AG04449 (cell line): ENCODE measurements at regions not wholly inside any gene's neighbourhood (a gene's known extent, or its start where the extent isn't known, plus 50 kb on each side); places are given as distances from the start of the nearest gene placed in this dataset.

Source experiments
- CTCF ChIA-PET: fragments of 350-600 bp; formaldehyde crosslinking; extraction: SDS; loops from one replicate; lab custom pipeline; 2021; ENCODE audit warnings: antibody characterized with exemption; lab: Yijun Ruan, JAX
- POLR2A ChIA-PET: fragments of 400-600, 350-600 bp; formaldehyde crosslinking; extraction: SDS; loops from one replicate; lab custom pipeline; 2020; ENCODE audit warnings: antibody characterized with exemption, inconsistent platforms; lab: Yijun Ruan, JAX
- DNase-seq: peaks from one replicate; pipeline ENCODE4 v3.0.0-alpha.2; 2010; ENCODE audit warnings: low read depth, low spot score
- H3K4me3 ChIP-seq: 2 replicates; pipeline ENCODE4 v1.5.1; 2011; ENCODE audit warnings: low read depth, mild to moderate bottlenecking, control low read depth, low read length
- TF ChIP-seq, protein P1 (sequence below): IDR thresholded peaks from one replicate; pipeline ENCODE4 v1.5.1; 2011; ENCODE audit warnings: mild to moderate bottlenecking, moderate library complexity, low read length, control low read depth, inconsistent platforms; ENCODE audit not compliant: insufficient read depth; ENCODE audit errors: missing control alignments

DNA sequence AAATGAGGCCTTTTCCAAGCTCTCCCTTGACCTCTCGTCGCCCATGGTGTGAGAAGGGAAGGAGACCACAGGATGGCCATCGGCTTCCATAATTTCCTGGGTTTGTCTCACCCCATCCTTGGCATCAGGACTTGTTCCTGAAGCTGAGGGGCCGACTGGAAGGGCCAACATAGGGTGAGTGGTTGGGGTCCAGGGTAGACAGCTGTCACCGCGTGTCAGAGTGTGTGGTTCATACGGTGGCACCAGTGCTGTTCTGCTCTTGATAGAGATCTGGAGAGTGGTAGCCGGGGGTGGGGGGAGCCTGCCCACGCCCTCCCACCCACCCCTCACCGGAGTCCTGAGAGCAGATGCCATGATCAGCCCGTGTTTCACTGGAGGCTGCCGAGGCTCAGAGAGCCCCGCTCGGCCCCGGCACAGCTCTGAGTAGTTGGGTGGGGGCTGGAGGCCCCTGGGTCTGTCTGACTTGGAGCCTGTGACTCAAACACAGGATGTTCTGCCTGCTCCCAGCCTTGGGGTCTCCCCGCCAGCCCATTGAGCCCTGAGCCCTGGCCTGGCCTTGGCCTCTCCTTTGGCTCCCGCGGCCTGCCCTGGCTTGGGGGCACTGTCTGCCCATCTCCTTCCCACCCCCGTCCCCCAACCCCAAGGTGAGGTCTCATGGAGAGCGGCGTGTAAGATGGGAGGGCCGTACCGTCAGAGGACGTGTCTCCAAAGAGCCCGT lies 53.1 kb upstream of the IER5L start:
- ChIA-PET CTCF (no interaction called here), POLR2A (no interaction called here)
- TF ChIP-seq, protein P1, sequence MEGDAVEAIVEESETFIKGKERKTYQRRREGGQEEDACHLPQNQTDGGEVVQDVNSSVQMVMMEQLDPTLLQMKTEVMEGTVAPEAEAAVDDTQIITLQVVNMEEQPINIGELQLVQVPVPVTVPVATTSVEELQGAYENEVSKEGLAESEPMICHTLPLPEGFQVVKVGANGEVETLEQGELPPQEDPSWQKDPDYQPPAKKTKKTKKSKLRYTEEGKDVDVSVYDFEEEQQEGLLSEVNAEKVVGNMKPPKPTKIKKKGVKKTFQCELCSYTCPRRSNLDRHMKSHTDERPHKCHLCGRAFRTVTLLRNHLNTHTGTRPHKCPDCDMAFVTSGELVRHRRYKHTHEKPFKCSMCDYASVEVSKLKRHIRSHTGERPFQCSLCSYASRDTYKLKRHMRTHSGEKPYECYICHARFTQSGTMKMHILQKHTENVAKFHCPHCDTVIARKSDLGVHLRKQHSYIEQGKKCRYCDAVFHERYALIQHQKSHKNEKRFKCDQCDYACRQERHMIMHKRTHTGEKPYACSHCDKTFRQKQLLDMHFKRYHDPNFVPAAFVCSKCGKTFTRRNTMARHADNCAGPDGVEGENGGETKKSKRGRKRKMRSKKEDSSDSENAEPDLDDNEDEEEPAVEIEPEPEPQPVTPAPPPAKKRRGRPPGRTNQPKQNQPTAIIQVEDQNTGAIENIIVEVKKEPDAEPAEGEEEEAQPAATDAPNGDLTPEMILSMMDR, result no peak
- no peak for DNase-seq
- no peak overlapping the region for H3K4me3 ChIP-seq

DNA sequence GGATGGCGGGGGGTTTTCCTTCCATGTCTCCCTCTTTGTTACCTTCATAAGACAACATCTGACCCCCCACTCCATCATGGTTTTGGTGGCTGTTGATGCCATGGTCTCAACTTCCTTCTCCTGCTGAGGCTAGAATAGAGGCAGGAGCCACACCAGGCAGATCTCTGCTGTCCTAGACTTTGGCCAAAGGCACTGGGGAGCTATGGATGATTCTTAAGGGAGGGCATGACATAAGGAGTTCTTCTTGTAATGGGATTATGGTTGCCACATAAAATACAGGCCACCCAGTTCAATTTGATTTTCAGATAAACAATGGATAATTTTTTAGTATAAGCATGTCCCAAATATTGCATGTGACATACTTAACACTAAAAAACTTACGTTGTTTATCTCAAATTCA lies 52.2 kb upstream of the IER5L start:
- no peak for DNase-seq
- TF ChIP-seq, protein P1, result no peak
- CTCF ChIA-PET, result no interaction called here
- POLR2A ChIA-PET, result no interaction called here
- H3K4me3 ChIP-seq, result no peak overlapping the region
